ENCODE measurements at regions not wholly inside any gene's neighbourhood (a gene's known extent, or its start where the extent isn't known, plus 50 kb on each side); places are given as distances from the start of the nearest gene placed in this dataset. TPM values are rescaled to one million over a fixed set of nuclear protein-coding genes. Genes with fewer than 3 reads are reported as not detected.

DNA sequence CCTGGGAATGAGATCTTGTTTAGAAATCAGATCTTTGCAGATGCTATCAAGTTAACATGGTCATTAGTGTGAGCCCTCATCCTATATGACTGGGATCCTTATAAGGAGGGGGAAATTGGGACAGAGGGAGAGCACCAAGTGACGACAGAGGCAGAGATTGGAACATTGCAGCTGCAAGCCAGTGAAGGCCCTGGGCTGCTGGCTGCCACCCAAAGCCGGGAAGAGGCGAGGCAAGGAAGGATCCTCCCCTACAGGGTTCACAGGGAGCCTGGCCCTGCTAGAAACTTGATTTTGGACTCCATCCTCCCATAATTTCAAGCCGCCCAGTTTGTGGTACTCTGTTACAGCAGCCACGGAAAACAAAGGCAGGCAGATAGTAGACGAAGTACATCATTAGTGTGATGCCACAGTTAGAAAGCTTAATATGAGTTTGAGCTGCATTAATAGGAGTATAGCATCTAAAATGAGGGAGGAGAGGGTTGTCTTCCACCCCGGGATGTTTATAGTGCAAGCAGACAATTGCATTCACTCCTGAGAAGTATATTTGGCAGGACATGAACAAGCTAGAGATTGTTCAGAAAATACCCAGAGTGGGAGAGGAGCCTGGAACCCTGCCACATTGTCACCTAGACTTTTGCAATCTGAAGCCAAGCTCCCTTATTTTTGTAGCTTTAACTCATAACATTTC, 56.8 kb upstream of the CLMP start:
- Histone ChIP-seq H3K4me2 (ENCODE audit: low read length) (no peak overlapping the region), H3K4me3 (ENCODE audit: low read length) (no peak overlapping the region), H3K9ac (ENCODE audit: low read depth, low read length) (no peak overlapping the region), H3K4me1 (ENCODE audit: control insufficient read depth, insufficient read depth, low read length) (peaks cover 21% of the 10 kb centered on the region), H3K9me3 (replicated peaks; ENCODE audit: low read length) (no peaks in the 10 kb centered on the region), H3K36me3 (ENCODE audit: insufficient read depth, low read length) (no peaks in the 10 kb centered on the region), H3K27me3 (ENCODE audit: control insufficient read depth, insufficient read depth, low read length) (no peaks in the 10 kb centered on the region)

DNA sequence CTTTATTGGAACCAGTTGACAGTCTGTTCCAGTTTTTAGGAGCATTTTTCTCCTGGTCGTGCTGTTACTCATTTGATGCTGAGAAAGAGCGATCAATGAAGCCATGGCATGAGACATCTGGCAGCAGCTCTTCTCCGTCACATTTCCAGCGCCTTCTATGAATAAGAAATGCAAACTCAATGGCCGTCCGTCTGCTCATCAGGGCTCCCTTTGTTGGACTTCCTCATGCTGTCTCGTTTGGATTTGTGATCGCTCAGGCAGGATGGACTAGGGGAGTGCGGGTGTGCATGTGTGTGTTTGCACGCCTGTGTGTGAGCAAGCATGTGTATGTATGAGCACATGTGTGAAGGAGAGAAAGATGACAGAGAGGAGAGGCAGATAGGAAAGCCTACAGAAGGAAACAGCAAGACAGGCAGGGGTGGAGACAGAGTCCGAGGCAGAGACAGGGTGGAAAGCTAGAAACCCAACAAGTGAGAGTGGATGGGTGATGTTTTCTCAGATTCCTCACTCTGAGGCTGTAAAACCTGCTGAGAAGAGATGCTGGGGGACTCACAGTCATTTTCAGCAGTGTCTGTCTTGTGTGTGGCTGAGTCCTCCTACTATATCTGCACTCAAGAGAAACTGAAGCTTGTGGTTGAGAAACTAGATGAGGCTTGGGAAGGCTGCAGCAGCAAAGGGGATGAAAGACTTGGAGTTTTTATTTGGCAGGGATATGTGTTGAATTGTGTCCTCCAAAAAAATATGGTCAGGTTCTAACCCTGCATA, 56.0 kb upstream of the CLMP start:
- H3K36me3 ChIP-seq (ENCODE audit: insufficient read depth, low read length) = no peaks in the 10 kb centered on the region
- no peaks in the 10 kb centered on the region for H3K27me3 ChIP-seq (ENCODE audit: control insufficient read depth, insufficient read depth, low read length)
- H3K4me1 ChIP-seq (ENCODE audit: control insufficient read depth, insufficient read depth, low read length) = peaks cover 21% of the 10 kb centered on the region
- H3K9me3 ChIP-seq (replicated peaks; ENCODE audit: low read length) = no peaks in the 10 kb centered on the region
- H3K9ac ChIP-seq (ENCODE audit: low read depth, low read length) = no peak overlapping the region
- no peak overlapping the region for H3K4me2 ChIP-seq (ENCODE audit: low read length)
- no peak overlapping the region for H3K4me3 ChIP-seq (ENCODE audit: low read length)

DNA sequence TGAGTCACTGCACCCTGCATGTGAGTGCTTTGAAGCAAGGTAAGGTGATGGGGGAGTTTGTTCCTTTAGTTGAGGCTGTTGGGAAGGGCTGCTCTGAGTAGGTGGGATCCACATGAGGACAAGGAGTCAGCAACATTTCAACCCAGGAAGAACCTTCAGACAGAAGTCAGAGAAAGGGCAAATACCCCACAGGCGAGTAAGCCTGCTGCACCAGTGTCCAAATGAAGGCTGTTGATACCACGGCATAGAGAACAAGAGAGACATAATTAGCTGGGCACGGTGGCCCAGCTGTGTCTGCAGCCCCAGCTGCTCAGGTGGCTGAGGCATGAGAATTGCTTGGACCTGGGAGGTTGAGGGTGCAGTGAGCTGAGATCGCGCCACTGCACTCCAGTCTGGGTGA, 54.3 kb upstream of the CLMP start:
- H3K36me3 ChIP-seq (ENCODE audit: insufficient read depth, low read length) = no peaks in the 10 kb centered on the region

DNA sequence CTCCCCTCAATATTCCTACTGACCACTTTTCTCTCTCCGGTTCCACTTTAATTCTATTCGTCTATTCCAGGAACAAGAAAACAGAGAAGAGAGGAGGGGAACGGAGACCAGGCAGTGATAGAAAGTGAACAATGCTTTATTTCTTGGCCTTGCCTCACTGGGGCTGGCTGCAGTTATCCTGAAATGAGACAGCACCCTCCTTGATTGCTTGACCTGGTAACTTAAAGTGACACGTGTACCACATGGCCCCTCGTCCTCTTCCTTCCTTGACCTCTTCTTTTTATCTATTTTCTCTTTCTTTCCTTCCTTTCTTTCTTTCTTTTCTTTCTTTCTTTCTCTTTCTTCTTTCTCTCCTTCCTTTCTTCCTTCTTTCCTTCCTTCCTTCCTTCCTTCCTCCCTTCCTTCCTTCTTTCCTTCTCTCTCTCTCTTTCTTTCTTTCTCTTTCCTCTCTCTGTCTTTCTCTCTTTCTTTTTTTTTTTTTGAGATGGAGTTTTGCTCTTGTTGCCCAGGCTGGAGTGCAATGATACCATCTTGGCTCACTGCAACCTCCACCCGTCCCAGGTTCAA, 52.8 kb upstream of the CLMP start:
- Histone ChIP-seq H3K9me3 (replicated peaks; ENCODE audit: low read length) (no peaks in the 10 kb centered on the region), H3K4me3 (ENCODE audit: low read length) (no peak overlapping the region), H3K4me1 (ENCODE audit: control insufficient read depth, insufficient read depth, low read length) (peaks cover 21% of the 10 kb centered on the region), H3K4me2 (ENCODE audit: low read length) (no peak overlapping the region), H3K9ac (ENCODE audit: low read depth, low read length) (no peak overlapping the region), H3K27me3 (ENCODE audit: control insufficient read depth, insufficient read depth, low read length) (no peaks in the 10 kb centered on the region), H3K36me3 (ENCODE audit: insufficient read depth, low read length) (no peaks in the 10 kb centered on the region)

More for the DNA sequence above, 54.3 kb upstream of the CLMP start:
- H3K4me1 ChIP-seq (ENCODE audit: control insufficient read depth, insufficient read depth, low read length) = peaks cover 21% of the 10 kb centered on the region
- no peaks in the 10 kb centered on the region for H3K27me3 ChIP-seq (ENCODE audit: control insufficient read depth, insufficient read depth, low read length)
- no peak overlapping the region for H3K4me3 ChIP-seq (ENCODE audit: low read length)
- H3K9me3 ChIP-seq (replicated peaks; ENCODE audit: low read length) = no peaks in the 10 kb centered on the region
- no peak overlapping the region for H3K9ac ChIP-seq (ENCODE audit: low read depth, low read length)
- H3K4me2 ChIP-seq (ENCODE audit: low read length) = no peak overlapping the region

DNA sequence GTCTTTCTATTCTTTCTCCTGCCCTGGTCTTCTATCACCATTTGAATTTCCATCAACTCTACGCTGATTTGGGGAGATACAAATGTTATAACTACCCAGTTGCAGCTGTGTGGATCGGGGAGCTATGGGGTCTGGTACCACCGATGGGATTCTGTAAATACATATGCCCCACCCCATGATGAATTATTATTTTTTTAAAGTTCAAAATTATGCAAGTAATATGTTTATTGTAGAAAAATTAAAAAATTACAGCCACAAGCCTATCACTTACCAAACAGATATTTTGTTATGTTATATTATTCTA, 52.4 kb upstream of the CLMP start:
- Histone ChIP-seq H3K27me3 (ENCODE audit: control insufficient read depth, insufficient read depth, low read length) (no peaks in the 10 kb centered on the region), H3K4me1 (ENCODE audit: control insufficient read depth, insufficient read depth, low read length) (peaks cover 20% of the 10 kb centered on the region), H3K4me3 (ENCODE audit: low read length) (no peak overlapping the region), H3K4me2 (ENCODE audit: low read length) (no peak overlapping the region), H3K36me3 (ENCODE audit: insufficient read depth, low read length) (no peaks in the 10 kb centered on the region), H3K9ac (ENCODE audit: low read depth, low read length) (no peak overlapping the region), H3K9me3 (replicated peaks; ENCODE audit: low read length) (no peaks in the 10 kb centered on the region)

DNA sequence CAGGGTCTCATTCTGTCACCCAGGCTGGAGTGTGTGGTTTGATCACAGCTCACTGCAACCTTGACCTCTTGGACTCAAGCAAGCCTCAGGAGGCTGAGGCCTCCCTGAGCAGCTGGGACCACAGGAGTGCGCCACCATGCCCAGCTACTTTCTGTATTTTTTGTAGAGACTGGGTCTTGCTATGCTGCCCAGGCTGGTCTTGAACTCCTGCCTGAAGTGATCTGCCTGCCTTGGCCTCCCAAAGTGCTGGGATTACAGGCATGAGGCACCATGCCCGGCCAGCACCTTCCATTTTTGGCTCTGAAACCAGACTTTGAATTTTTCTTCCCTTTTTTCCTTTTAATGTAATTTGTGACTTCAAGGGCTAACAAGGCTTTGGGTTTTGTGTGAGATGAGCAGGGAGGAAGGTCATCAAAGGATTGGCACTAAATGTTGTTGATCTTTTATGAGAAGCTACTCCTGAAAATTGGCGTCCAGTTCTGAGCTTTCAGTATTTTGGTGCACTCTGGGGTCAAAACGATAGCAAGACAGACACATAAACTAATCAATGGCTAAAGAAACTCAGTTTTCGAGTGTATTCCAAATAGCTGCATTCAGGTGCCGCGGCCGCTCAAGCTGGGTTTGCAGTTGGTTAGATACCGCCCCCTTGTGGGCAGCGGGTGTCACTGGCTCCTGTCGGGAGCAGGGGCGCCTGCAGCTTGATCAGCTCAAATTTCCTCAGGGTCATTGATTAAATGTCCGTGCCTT, 51.9 kb upstream of the CLMP start:
- H3K9ac ChIP-seq (ENCODE audit: low read depth, low read length) = no peak overlapping the region
- peak overlapping the region; percentile 61 for H3K4me2 ChIP-seq (ENCODE audit: low read length)
- no peaks in the 10 kb centered on the region for H3K9me3 ChIP-seq (replicated peaks; ENCODE audit: low read length)
- H3K4me3 ChIP-seq (ENCODE audit: low read length) = no peak overlapping the region
- H3K36me3 ChIP-seq (ENCODE audit: insufficient read depth, low read length) = no peaks in the 10 kb centered on the region
- no peaks in the 10 kb centered on the region for H3K27me3 ChIP-seq (ENCODE audit: control insufficient read depth, insufficient read depth, low read length)
- H3K4me1 ChIP-seq (ENCODE audit: control insufficient read depth, insufficient read depth, low read length) = peaks cover 15% of the 10 kb centered on the region

DNA sequence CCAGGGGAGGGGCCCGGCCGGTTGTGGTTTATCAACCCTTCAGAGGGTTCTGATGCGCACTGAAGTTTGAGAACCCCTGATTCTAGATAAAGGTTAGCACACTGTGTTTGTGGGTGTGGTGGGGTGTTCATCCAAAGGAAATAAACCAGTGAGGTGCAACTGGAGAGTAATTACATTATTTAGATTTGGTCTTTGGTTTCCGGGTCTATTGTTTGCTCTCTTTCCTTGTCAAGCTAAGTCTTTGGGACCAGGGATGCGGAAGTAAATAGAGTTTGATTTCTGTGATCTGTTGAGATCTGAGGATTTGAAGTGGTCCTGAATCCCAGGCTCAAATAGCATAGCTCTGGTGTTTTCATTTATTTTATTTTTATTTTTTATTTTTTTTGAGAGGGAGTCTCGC, 50.5 kb upstream of the CLMP start:
- Histone ChIP-seq H3K9ac (ENCODE audit: low read depth, low read length) (no peak overlapping the region), H3K27me3 (ENCODE audit: control insufficient read depth, insufficient read depth, low read length) (no peaks in the 10 kb centered on the region), H3K4me1 (ENCODE audit: control insufficient read depth, insufficient read depth, low read length) (peaks cover 14% of the 10 kb centered on the region), H3K4me3 (ENCODE audit: low read length) (no peak overlapping the region), H3K4me2 (ENCODE audit: low read length) (no peak overlapping the region), H3K36me3 (ENCODE audit: insufficient read depth, low read length) (no peaks in the 10 kb centered on the region), H3K9me3 (replicated peaks; ENCODE audit: low read length) (no peaks in the 10 kb centered on the region)

Small RNA genes in the stretch of these regions (small RNA-seq; reads per million reads assigned to genes)
- gene RF00096 = not detected

Measured in skeletal muscle satellite cell (primary cell).